ENCODE measurements at regions not wholly inside any gene's neighbourhood (a gene's known extent, or its start where the extent isn't known, plus 50 kb on each side); places are given as distances from the start of the nearest gene placed in this dataset.

DNA sequence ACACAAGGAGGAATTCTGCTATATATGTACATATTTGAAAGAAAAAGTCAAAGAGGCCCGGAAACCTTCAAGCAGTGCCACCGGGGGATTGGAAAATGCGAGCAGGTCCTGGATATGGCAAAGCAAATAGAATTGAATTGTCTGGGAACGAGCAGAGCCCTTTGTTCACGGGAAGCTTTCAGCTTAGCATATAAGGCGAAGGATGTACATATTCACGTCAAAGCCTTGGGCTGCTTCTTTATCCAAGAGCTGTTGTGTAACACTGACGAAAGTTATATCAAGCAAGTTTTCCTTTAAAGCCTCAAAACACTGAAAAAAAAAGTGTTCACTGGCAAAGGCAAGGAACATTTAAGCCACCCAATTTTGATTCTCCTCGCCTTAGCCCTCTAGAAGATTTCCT lies 171.0 kb downstream of the GPX5 start:
- TF ChIP-seq EP300 (IDR thresholded peaks at IDR 0.05) = no peak
- no peak for TF ChIP-seq POLR2A (IDR thresholded peaks at IDR 0.05)
- TF ChIP-seq CTCF (IDR thresholded peaks at IDR 0.05) = no peak
- no peak for DNase-seq
- H3K4me1 ChIP-seq (ENCODE audit: insufficient read depth) = no peaks in the 10 kb centered on the region
- H3K36me3 ChIP-seq = no peaks in the 10 kb centered on the region
- intact Hi-C loops (cut with DNase I) = loop anchor here in 1 of 4 donors (10.0 kb wide), 1 partner anchor 318 kb away; no protein-coding TSS in a partner anchor
- no peak overlapping the region for H3K27ac ChIP-seq
- 20 to 38% (median 28%) methylated on average over 9 of the region's 9 CpGs for WGBS, 3 donors
- no peak overlapping the region for H3K4me3 ChIP-seq
- H3K9me3 ChIP-seq = no peaks in the 10 kb centered on the region
- H3K27me3 ChIP-seq = no peaks in the 10 kb centered on the region

DNA sequence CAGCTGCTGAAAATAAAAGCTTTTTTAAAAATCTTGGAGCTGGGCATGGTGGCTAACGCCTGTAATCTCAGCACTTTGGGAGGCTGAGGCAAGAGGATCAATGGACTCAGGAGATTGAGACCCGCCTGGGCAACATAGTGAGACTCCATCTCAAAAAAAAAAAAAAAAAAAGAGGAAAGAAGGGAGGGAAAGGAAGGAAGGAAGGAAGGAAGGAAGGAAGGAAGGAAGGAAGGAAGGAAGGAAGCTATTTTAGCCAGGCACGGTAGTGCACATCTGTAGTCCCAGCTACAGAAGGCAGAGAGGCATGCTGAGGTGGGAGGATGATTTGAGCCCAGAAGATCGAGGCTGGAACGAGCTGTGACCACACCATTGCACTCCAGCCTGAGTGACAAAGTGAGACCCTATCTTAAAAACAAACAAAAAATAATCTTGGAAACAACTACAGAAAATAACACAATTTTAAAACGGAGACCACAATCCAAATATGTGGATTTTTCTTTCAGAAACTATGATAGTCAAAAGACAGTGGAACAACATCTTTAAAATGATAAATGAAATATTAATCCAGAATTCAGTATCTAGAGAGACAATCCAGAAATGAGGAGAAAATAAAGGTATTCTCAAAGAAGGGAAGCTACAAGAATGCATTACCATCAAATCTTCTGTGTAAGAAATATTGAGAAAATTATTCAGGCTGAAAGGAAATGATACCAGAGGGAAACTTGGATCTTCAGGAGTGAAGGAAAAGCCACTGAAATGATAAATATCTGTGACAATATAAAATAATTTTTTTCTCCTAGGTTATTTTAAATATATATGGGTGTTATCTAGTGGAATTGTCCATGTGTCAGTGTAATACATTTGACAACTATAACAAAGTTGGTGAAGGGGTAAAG lies 182.0 kb downstream of the GPX5 start:
- intact Hi-C loops (cut with DNase I) = no loop called here
- Histone ChIP-seq H3K4me3 (no peak overlapping the region), H3K27ac (no peak overlapping the region), H3K9me3 (peaks cover 0 to 4% of the 10 kb centered on the region in 2 donors), H3K36me3 (no peaks in the 10 kb centered on the region), H3K4me1 (ENCODE audit: insufficient read depth) (no peaks in the 10 kb centered on the region), H3K27me3 (no peaks in the 10 kb centered on the region)
- 78 to 88% (median 85%) methylated on average over 6 of the region's 6 CpGs for whole genome bisulfite sequencing, 3 donors
- DNase-seq = no peak
- no peak for TF ChIP-seq POLR2A (IDR thresholded peaks at IDR 0.05)
- TF ChIP-seq CTCF (IDR thresholded peaks at IDR 0.05) = no peak
- no peak for TF ChIP-seq EP300 (IDR thresholded peaks at IDR 0.05)

DNA sequence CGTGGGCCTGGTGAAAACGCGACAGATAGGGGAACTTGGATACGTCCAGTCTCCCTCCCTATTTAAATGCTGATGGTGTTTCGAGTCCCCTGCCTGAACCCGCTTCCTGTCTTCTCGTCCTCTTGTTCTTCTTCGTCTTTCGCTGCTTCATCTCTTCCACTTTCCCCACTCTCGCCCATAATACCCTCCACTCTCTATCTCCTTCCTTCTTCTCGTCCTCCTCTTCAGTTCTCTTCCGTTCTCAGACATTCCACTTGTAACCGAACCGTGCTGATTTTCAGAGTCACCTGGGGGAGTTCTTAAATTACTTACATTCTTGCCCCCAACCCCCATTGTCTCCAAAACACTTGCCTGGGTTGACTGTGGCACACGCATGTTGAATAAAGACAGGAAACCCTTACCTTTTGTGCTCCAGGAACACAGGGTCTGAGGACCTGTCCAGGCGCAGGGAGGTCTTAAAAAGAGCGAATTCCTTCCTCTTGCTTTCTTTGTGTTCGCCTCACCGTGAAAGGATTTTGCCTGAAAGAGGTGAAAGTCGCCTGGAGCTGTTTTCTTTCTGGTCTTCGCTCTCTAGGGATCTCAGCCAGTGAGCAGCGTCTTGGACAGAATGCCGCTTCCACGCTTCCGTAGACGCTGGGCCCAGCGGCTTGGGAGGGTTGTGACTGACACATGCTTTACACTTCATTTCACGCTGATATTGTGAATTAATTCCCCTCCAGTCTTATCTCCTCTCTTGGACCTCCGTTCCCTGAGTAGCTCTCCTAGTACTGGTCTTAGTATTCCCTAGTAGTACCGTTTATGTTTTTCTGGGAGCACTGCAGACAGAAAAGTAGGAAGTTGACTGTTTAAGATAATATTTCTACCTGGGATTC lies 184.0 kb downstream of the GPX5 start:
- Histone ChIP-seq H3K4me3 (no peak overlapping the region), H3K4me1 (ENCODE audit: insufficient read depth) (no peaks in the 10 kb centered on the region), H3K27ac (peak overlapping the region in 1 of 2 donors; percentile 26), H3K9me3 (peaks cover 0 to 4% of the 10 kb centered on the region in 2 donors), H3K27me3 (no peaks in the 10 kb centered on the region), H3K36me3 (no peaks in the 10 kb centered on the region)
- 3 to 8% (median 4%) methylated on average over 30 of the region's 30 CpGs for WGBS, 3 donors
- DNase-seq = no peak
- intact Hi-C loops (cut with DNase I) = no loop called here
- no peak for TF ChIP-seq EP300 (IDR thresholded peaks at IDR 0.05)
- TF ChIP-seq POLR2A (IDR thresholded peaks at IDR 0.05) = no peak
- no peak for TF ChIP-seq CTCF (IDR thresholded peaks at IDR 0.05)

DNA sequence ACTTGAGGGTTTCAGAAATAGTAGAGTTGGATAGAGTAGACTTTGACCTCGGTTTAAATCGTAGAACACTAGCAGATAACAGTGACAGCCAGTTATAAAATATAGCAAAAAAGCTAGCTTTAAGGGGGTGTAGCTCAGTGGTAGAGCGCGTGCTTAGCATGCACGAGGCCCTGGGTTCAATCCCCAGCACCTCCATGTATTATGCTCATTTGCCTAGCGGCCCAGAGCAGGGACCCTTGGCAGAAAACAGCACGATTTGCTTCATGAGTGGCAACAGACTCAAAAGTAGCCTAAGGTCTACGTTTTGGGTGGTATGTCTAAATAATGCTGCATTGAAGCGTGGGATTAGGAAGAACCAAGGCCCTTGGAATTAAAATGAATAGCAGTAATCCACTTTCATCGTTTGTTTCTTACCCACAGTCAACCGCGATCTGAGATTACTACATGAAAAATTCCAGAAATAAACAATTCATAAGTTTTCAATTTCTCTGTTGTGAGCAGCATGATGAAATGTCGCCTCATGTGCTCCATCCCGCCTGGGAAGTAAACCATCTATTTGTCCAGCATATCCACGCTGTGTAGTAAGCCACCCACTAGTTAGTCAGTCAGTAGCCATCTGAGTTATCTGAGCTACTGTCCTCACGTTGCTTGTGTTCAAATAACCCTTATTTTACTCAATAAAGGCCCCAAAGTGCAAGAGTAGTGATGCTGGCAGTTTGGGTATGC lies 184.9 kb downstream of the GPX5 start:
- DNase-seq = peak in 2 of 5 donors; percentile 19 to 53
- Histone ChIP-seq H3K4me1 (ENCODE audit: insufficient read depth) (no peaks in the 10 kb centered on the region), H3K27ac (no peak overlapping the region), H3K9me3 (peaks cover 0 to 4% of the 10 kb centered on the region in 2 donors), H3K36me3 (no peaks in the 10 kb centered on the region), H3K27me3 (no peaks in the 10 kb centered on the region), H3K4me3 (no peak overlapping the region)
- 42 to 56% (median 51%) methylated on average over 16 of the region's 16 CpGs for WGBS, 3 donors
- TF ChIP-seq EP300 (IDR thresholded peaks at IDR 0.05) (no peak), CTCF (IDR thresholded peaks at IDR 0.05) (no peak), POLR2A (IDR thresholded peaks at IDR 0.05) (no peak)
- intact Hi-C loops (cut with DNase I) = no loop called here

Data from ovary (tissue), 7 donors.